HG03064 (cell line): ENCODE measurements at regions not wholly inside any gene's neighbourhood (a gene's known extent, or its start where the extent isn't known, plus 50 kb on each side); places are given as distances from the start of the nearest gene placed in this dataset.
"Not testable (repeated sequence)": the region's sequence is repeated elsewhere in the genome, so short reads cannot be mapped to it uniquely, and the experiment has no call there.

Experiments
- ATAC-seq: cut with Tn5 transposase; IDR thresholded peaks from one replicate; pipeline ENCODE4 v1.9.1; 2021; ENCODE audit warnings: low read depth; ENCODE audit not compliant: unreplicated experiment

DNA sequence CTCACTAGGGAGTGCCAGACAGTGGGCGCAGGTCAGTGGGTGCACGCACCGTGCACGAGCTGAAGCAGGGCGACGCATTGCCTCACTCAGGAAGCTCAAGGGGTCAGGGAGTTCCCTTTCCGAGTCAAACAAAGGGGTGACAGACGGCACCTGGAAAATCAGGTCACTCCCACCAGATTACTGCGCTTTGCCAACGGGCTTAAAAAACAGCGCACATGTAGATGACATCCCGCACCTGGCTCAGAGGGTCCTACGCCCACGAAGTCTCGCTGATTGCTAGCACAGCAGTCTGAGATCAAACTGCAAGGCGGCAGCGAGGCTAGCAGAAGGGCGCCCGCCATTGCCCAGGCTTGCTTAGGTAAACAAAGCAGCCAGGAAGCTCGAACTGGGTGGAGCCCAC, 428.5 kb upstream of the SLC39A10 start:
- not testable (repeated sequence) for ATAC-seq

DNA sequence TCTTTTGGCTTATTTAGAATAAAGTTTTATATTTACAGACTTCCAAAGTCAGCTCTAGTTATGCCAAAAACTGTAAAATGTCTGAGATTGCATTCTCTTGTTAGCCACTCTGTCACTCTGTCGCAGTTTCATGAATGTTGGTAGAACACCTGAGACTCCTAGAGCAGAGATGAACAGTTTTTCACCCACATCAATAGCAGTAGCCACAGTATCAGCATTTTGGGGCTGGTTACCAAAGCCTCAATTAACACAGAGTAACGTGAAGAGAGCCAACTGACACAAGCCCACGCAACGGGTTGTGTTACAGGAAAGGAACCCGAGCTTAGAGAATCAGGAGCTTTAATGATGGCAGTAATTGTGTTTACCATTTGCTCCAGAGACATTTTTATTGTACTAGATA, 443.0 kb upstream of the SLC39A10 start:
- no peak for ATAC-seq

DNA sequence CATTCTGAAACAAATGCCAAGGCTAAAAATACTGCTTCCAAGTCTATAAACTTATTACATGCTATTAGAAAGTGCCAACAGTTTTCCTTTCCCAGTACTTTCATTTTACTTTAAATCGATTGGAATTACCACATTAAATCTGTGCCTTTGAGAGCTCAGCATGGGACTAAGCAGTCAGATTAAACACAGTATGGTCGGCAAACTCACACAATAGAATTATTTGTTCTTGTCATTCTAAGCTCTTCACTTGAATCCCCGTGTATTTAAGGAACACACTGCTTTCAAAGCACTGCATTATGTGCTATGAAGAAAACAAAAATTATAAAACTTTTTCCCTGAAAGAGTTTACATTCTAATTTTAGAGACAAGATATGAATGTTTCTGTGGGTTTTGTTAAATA, 444.4 kb upstream of the SLC39A10 start:
- ATAC-seq: no peak

DNA sequence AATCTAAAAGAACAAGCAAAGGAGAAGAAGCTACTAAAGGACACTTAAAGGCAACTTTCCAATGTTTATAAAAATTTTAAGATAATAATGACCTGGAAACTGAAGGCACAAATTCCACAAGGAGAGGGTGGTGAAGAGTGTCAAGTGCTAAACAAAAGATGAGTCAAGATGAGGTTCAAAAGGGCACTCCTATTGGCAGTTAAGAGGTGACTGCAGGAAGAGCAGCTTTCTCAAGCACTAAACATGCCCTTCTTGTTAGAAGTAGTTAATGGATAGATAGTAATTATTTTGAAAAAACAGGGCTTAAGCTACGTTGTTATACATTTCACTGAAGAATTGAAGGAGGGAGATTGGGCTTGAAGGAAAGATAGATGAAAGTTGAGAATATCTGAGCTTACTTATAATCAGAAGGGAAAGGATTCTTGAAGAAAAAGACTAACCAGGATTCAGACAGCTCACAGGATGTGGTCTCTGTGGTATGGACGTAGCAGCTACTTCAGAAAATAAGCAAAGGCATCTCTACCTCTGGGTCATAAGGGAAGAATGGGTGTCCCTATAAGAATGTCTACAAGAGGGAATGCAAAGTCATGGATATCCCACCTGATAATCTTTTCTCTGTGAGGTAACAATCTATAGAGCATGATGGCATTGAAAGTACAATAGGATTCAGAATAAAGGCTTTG, 454.7 kb upstream of the SLC39A10 start:
- no peak for ATAC-seq

DNA sequence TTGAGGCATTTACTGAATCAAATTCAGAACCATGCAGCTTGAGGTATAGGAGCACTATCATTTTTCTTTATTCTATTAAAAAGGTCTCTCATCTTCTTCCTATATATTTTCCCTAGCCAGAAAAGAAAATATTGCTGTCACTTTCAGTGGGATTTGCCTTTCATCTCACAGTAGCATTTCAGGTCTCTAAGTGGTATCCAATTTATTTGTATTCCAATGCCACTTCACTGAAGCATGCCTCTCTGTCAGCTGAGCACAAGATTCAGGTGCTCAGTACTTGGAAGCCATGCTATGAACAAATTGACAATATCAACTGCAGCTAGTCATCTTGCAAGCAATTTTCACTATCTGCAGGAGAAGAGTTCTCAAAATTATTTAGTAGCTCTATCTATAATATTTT, 457.2 kb upstream of the SLC39A10 start:
- no peak for ATAC-seq

DNA sequence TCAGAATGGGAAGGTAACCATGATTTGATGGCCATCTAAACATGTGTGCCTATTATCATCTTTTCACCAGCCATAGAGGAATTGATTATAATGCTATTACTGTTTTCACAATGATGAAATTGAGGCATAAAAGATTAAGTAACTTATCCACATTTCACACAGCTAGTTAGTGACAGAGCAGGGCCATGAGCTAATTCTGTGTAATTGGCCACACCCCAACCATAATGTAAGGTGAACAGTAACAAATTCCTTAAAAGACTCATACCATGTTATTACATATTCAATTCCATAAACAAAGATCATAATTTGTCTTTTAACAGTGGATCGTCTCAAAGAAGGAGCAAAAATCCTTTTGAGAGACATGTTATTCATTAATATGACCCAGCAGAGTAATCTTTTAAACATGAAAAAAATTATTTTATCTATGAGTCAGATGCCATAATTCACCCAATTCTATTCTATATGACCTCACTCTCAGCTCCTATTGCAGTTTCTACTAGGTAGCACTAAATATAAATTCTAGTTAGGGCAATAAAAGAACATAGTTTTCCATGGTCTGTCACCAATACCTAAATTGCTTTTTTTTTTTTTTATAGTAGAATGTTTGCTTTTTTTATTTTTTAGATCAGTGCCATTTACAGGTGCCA, 475.8 kb upstream of the SLC39A10 start:
- ATAC-seq: no peak

DNA sequence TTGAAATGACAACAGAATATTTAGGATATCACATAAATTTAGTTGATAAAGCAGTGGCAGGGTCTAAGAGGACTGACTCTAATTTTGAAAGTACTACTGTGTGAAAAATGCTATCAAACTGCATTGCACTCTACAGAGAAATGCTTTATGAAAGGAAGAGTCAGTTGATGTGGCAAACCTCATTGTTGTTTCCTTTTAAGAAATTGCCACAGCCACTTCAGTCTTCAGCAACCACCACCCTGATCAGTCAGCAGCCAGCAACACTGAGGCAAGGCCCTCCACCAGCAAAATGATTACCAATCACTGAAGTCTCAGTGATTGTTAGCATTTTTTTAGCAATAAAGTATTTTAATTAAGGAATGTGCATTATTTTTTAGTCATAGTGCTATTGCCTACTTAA, 488.7 kb upstream of the SLC39A10 start:
- ATAC-seq: no peak

DNA sequence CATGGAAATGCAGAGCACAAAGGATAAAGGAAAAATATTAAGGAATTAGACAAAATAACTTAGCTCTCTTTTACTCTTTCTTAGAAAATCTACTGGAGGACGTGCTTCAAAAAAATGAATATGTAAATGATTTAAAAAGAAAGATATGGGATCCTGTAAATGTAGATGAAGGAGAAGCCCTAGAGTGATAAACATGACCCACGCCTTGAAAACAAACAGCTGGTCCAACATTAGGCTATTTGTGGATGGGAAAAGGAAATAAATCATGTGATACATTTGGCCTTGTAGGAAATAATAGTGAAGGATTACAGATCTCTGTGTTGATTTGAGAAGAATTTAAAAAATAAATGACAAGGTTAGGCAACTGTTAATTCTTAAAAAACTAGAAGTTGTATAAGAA, 492.1 kb upstream of the SLC39A10 start:
- ATAC-seq: no peak

DNA sequence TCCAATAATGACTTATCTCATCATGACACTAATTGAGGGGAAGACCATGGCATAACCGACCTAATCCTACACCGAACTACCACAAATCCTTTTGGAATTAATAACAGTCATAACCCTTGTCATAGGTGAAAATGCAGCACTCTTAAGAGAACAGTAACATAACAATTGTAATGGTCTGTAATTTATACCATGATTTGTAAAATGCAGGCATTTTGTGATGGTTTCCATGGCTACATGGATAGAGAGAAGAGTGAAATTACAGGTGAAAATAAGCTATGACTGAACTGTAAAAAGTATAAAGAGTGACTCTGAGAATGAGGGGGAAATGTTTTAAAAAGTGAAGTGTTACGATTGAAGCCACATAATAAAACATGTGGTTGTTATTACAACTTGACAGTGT, 494.1 kb upstream of the SLC39A10 start:
- ATAC-seq: no peak

DNA sequence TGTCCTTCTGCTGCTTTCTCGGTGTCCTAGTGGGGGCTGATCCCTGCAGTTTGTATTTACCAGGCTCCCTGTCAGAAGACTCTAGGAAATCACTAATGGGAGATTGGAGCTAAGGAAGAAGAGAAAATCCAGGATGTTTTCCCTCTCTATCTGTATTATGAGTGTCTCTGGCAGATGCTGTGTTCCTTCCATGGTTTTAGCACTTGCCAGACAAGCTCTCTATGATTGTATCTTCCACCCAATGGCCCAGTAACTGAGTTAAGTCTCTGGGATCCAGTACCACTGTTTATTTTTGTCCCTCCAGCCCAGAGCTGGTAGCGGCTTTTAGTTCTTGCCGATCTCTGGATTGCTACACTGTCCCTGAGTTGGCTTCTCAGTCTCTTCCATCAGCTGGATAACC, 494.8 kb upstream of the SLC39A10 start:
- ATAC-seq: no peak

DNA sequence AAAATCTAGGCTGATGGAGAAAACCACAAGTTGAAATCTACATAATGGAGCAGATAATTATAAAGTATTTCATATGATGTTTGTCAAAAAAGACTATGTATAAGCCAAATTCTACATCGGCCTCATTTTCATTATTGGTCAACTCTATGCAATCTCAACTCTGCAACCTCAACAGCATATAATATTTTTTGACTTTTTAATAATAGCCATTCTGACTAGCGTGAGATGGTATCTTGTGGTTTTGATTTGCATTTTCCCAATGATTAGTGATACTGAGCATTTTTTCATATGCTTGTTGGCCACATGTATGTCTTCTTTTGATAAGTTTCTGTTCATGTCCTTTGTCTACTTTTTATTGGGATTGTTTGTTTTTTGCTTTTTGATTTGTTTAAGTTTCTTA, 496.1 kb upstream of the SLC39A10 start:
- ATAC-seq: no peak

DNA sequence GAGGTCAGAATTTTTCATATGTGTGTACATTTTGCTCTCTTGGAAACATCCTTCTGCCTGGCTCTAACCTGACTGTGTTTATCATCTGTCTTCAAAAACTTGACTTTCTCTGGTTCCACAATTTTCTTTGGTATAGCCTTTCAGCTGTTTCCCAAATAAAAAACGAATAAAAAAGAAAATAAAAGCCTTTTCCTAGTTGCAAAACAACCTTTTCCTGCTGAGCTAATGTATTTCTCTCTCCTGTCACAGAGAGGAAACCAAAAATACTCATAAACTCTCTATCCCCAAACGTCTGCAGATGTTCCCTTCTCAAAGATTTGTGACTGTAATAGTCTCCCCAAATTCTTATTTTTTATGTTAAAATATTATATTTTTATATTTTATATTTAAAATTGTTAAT, 505.3 kb upstream of the SLC39A10 start:
- ATAC-seq: no peak

DNA sequence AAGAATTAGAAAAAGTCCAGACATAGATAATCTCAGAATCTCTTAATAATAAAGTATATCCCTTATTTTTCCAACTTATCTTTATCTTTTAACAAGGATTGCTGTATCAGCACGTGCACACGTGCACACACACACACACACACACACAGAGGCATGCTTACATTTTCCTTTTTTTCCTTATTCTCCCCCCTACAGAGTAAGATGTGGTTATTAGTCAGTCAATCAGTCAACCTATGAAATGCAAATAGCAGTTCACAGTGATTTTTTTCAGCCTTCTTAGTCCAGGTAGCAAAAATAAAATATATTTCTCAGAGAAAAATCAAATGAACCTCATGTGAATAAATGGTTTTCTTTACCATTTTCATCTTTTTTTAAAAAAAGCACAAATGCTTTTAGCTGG, 506.2 kb upstream of the SLC39A10 start:
- no peak for ATAC-seq

DNA sequence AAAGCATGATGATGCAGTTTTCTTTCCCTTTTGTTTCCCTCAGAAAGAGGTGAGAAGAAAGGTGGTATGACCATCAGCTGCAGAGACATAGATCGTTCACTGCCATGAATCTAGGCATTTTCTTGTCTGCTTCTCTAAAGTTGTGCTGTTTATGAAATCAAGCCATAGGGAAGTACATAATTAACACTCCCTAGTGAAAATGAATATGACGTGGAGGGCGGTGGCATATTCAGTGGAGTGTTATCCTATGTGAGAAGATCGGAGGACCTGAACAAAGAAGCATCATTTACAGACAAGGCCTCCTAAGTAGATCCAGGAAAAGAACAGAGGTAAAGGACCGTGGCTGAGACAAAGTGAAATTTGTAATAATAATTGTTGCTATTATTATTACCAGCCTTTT, 509.0 kb upstream of the SLC39A10 start:
- ATAC-seq: no peak

DNA sequence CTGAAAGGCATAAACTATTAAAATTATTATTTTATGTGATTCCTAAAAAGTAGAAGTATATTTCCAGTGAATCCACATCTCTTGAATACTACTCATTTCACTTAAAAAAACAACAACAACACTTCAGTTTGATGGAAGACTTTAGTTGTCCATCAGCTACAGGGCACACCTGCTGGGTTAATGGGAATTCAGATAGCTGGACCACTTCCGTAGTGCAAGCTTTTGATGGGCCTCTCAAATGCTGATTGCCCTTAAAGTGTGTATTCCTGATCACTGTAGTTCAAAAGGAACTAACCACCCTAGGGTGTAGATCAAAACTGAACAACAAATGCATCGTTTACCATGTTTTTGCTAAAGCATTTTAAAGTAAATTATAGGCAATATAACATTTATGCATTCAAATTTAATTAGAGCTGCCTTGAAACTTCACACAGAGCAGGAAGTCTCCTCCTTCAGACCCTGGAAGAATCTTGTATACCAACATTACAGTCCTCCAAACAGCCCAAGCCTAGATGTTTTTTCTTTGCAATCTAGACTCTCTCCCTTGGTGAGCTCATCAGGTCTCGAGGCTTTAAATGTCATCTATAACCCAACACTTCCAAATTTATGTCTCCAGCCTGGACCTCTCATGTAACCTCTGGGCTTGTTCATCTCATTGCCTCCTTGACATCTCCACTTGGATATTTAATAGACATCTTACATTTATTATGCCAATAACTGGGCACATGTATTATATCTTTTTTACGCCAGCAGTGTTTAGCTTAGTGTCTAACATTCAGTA, 510.1 kb upstream of the SLC39A10 start:
- ATAC-seq: no peak

DNA sequence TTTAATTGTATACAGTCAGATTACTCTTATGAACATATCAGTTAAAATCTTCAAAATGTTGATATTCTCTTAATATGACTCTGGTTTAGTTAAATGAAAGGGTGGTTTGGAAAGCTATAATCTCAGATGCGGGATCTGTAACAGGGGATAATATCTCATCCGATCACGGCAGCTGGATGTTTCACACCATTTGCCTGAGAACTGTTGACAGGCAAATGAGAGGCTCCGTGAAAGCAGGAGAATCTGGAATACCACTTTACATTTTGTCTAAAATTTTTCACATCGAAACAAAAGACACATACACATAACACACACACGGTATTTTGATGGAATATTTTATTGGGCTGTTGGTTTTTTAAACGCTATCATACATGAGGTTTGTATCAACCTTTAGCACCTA, 518.6 kb upstream of the SLC39A10 start:
- no peak for ATAC-seq

DNA sequence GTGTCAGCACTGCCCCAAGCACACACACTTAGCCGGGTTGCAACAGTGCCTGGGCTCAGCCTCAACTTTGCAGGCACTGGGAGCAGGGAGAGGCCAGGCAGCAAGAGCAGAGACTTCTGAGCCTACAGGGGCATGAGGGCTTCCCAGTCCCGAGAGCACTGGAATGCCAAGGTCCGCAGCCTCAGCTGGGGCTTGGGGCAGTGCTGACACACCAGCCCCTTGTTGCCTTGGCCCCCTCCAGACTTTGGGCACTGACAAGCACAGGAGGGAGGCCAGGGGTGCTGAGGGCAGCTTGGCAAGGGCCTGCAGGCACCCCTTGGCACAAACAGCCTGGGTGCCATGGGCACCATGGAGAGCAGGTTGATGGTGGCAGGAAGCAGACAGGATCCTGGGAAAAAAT, 531.1 kb upstream of the SLC39A10 start:
- not testable (repeated sequence) for ATAC-seq

DNA sequence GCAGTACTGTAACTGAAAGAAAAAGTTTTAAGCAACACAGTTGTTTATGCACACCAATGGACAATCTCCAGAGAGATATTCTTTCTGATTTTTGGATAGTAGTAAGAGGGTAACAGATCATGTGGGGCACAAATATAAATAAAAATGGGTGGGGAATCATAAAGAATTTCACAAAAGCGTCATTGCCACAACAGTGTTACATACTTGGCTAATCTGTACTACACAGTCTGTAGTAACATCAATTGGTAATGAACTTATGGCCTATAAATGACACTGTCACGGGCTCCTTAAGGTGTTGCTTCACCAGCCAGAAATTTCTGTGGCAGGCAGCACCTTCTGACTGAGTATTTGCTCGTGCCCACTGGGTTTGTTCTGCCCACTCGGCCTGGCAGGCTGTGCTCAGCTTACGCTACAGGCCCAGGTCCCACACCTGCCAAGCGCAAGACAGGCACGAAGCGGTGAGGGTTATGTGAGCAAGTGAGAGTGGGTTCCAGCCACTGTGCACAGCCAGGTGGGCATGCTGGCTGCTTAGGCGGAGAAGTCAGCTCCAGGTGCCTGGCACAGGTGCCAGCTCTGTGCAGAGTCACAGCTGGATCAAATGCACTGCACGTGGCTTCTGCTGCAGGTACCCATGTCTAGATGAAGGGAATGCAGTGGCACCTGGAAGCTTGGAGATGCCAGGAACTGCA, 532.5 kb upstream of the SLC39A10 start:
- ATAC-seq: no peak

DNA sequence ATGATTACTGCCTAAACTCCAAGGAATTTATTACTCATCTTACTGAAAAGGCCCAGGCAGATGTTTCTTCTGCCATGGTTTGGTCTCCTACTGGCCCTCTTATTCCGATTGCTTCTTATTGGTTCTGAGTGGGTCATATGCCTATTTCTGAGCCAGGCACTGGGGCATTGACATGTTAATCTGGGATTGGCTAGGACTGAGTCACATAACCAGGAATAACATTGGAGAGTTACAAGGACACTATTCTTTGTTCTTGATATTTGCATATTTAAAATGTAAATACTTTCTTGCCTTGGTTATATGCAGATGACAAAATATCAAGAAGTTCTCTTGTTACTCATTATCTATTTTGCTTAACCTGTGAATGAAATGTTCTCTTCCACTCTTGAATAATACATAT, 534.4 kb upstream of the SLC39A10 start:
- no peak for ATAC-seq

DNA sequence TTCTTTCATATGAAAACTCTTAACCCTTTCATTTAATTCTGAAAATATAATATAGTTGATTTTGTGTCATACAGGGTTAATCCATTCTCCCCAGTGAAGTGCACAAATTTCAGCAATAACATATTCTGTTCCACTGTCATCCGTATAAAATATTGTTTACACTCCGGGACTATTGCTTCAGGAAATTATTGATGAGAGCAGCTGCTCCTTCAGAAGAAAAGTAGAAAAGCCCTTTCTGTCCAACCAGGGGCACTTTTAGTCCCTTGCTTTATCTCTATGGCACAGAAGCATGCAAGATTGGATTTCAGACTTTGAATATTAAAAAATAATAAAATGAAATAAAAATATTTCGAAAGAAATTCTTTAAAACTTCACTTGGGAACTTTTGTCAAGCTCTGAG, 535.7 kb upstream of the SLC39A10 start:
- no peak for ATAC-seq

DNA sequence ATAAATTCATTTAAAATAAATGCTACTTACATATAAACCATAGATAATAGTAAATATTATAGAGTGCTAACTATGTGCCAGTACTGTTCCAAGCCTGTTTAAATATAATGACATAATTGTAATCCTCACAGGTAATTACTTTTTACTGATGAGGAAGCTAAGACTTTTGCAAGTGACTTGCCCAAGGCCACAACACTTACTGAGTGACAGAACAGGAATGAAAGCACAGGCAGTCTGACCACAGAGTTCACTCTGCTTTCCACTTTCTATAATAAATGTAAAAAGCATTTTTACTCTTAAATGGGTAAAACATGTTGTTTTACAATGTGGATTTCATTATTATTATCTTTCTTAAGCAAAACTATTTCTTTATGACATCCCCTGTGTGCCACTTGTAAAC, 537.8 kb upstream of the SLC39A10 start:
- ATAC-seq: no peak
